RWPE2 (cell line): ENCODE measurements at regions not wholly inside any gene's neighbourhood (a gene's known extent, or its start where the extent isn't known, plus 50 kb on each side); places are given as distances from the start of the nearest gene placed in this dataset.

ENCODE experiments used
- ATAC-seq: fragments of 200-7000 bp; cut with Tn5 transposase; 3 replicates; pipeline ENCODE4 v1.9.1; 2021; ENCODE audit warnings: low read depth
- DNase-seq: peaks from one replicate; pipeline ENCODE4 v3.0.0-alpha.2; 2020; ENCODE audit warnings: low spot score
- H3K27ac ChIP-seq: fragments of 450-650 bp; 2 replicates; pipeline ENCODE4 v1.5.1; 2017; ENCODE audit warnings: mild to moderate bottlenecking; ENCODE audit not compliant: poor library complexity, severe bottlenecking
- H3K27me3 ChIP-seq: fragments of 250-450 bp; sonication (Bioruptor Pico); 2 replicates; pipeline ENCODE4 v1.5.1; 2021; ENCODE audit warnings: mild to moderate bottlenecking, moderate library complexity; ENCODE audit not compliant: insufficient read depth, poor library complexity, severe bottlenecking
- H3K36me3 ChIP-seq: fragments of 250-450 bp; sonication (Bioruptor Pico); 2 replicates; pipeline ENCODE4 v1.5.1; 2020; ENCODE audit warnings: low read depth, mild to moderate bottlenecking, moderate library complexity
- H3K4me1 ChIP-seq: fragments of 250-450 bp; sonication (Bioruptor Pico); 2 replicates; pipeline ENCODE4 v1.5.1; 2021; ENCODE audit warnings: mild to moderate bottlenecking, moderate library complexity; ENCODE audit not compliant: insufficient read depth, poor library complexity, severe bottlenecking
- H3K4me3 ChIP-seq: fragments of 250-450 bp; sonication (Bioruptor Pico); 2 replicates; pipeline ENCODE4 v1.5.1; 2021; ENCODE audit warnings: mild to moderate bottlenecking, moderate library complexity; ENCODE audit not compliant: severe bottlenecking
- H3K9me3 ChIP-seq: fragments of 250-450 bp; sonication (Bioruptor Pico); 2 replicates; pipeline ENCODE4 v1.5.1; 2021; ENCODE audit warnings: mild to moderate bottlenecking, moderate library complexity; ENCODE audit not compliant: severe bottlenecking
- CTCF ChIP-seq: fragments of 450-650 bp; IDR thresholded peaks from one replicate; pipeline ENCODE4 v1.5.1; 2017; ENCODE audit warnings: mild to moderate bottlenecking, moderate library complexity; ENCODE audit not compliant: poor library complexity, severe bottlenecking

GRCh38 chr14:22489957-22490950, 98.8 kb downstream of the DAD1 start:
- H3K27ac ChIP-seq, result no peak overlapping the region
- H3K4me1 ChIP-seq, result no peaks in the 10 kb centered on the region
- TF ChIP-seq CTCF, result no peak
- DNase-seq, result no peak
- H3K36me3 ChIP-seq, result no peaks in the 10 kb centered on the region
- H3K4me3 ChIP-seq, result no peak overlapping the region
- no peaks in the 10 kb centered on the region for H3K9me3 ChIP-seq
- ATAC-seq, result no peak
- H3K27me3 ChIP-seq, result no peaks in the 10 kb centered on the region

- no peak overlapping the region for H3K4me3 ChIP-seq
- H3K9me3 ChIP-seq, result no peaks in the 10 kb centered on the region
- no peaks in the 10 kb centered on the region for H3K36me3 ChIP-seq
- no peak overlapping the region for H3K27ac ChIP-seq
- H3K4me1 ChIP-seq, result no peaks in the 10 kb centered on the region
- DNase-seq (no peak), ATAC-seq (no peak)
- H3K27me3 ChIP-seq, result no peaks in the 10 kb centered on the region
- TF ChIP-seq CTCF, result no peak
Measured at GRCh38 chr14:22489244-22489545, 99.8 kb downstream of the DAD1 start.

GRCh38 chr14:22488522-22489243, 100.3 kb downstream of the DAD1 start:
- Histone ChIP-seq H3K27ac (no peak overlapping the region), H3K9me3 (no peaks in the 10 kb centered on the region), H3K27me3 (no peaks in the 10 kb centered on the region), H3K4me3 (no peak overlapping the region), H3K4me1 (no peaks in the 10 kb centered on the region), H3K36me3 (no peaks in the 10 kb centered on the region)
- no peak for TF ChIP-seq CTCF
- DNase-seq (no peak), ATAC-seq (no peak)

- no peak for TF ChIP-seq CTCF
- no peaks in the 10 kb centered on the region for H3K4me1 ChIP-seq
- no peak overlapping the region for H3K27ac ChIP-seq
- H3K9me3 ChIP-seq, result no peaks in the 10 kb centered on the region
- no peak overlapping the region for H3K4me3 ChIP-seq
- ATAC-seq, result no peak
- H3K36me3 ChIP-seq, result no peaks in the 10 kb centered on the region
- DNase-seq, result no peak
- no peaks in the 10 kb centered on the region for H3K27me3 ChIP-seq
Measured at GRCh38 chr14:22487941-22488340, 101.1 kb downstream of the DAD1 start.
